Cardiac fibroblast (primary cell): ENCODE measurements at regions not wholly inside any gene's neighbourhood (a gene's known extent, or its start where the extent isn't known, plus 50 kb on each side); places are given as distances from the start of the nearest gene placed in this dataset.

Experiments used
- DNase-seq, 2 donors: peaks; one replicate each; pipeline versions ENCODE4 v3.0.0 to v3.0.0-alpha.2; 2010; ENCODE audit warnings: low read depth in 2 of 2
- H3K4me3 ChIP-seq, 2 donors: replicated peaks in 1 of 2; 1 replicate in 1 of 2; 2 replicates in 1 of 2; pipeline ENCODE4 v1.5.1; 2011; ENCODE audit warnings: low read depth in 2 of 2, low read length in 2 of 2, mild to moderate bottlenecking in 2 of 2, moderate library complexity in 1 of 2
- TF ChIP-seq, protein P1 (sequence below): IDR thresholded peaks from one replicate; pipeline ENCODE4 v1.5.1; 2011; ENCODE audit warnings: low read depth, mild to moderate bottlenecking, low read length, inconsistent platforms

DNA sequence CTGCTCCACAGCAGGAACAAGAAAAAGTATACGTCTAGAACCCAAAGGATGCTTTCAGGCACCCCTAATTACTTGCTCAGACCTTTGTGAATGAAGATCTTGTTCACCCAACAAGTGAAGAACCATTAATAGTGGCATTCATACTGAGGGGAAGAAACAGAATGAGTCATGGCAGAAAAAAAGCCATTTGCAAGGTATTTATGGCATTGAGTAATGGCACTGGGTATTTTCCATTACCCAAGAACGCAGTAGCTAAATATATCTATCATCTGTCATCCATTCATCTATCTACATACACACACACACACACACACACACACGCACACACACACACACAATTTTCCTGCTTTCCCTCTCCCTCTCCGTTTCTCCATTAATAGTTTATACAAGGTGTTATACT, 56.4 kb upstream of the XIRP2 start:
- TF ChIP-seq, protein P1, sequence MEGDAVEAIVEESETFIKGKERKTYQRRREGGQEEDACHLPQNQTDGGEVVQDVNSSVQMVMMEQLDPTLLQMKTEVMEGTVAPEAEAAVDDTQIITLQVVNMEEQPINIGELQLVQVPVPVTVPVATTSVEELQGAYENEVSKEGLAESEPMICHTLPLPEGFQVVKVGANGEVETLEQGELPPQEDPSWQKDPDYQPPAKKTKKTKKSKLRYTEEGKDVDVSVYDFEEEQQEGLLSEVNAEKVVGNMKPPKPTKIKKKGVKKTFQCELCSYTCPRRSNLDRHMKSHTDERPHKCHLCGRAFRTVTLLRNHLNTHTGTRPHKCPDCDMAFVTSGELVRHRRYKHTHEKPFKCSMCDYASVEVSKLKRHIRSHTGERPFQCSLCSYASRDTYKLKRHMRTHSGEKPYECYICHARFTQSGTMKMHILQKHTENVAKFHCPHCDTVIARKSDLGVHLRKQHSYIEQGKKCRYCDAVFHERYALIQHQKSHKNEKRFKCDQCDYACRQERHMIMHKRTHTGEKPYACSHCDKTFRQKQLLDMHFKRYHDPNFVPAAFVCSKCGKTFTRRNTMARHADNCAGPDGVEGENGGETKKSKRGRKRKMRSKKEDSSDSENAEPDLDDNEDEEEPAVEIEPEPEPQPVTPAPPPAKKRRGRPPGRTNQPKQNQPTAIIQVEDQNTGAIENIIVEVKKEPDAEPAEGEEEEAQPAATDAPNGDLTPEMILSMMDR: no peak
- no peak overlapping the region for H3K4me3 ChIP-seq
- DNase-seq: peak in 1 of 2 donors; percentile 13

DNA sequence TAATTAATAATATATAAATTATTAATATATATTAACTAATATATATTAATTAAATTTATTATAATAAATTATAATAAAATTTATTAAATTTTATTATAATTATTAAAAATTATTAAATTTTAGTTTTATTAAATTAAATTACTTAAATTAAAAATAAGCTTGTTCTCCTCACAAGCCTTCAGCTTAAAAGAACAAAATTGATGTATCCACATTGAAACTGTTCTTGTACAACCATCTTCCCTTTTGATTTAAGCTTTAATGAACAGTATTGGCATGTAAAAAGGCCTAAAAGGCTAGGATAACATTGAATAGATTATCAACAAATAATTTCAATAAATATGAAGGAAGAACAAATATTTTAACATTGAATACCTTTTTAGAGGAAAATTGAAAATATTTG, 62.4 kb upstream of the XIRP2 start:
- DNase-seq: no peak
- no peak overlapping the region for H3K4me3 ChIP-seq
- TF ChIP-seq, protein P1: no peak

DNA sequence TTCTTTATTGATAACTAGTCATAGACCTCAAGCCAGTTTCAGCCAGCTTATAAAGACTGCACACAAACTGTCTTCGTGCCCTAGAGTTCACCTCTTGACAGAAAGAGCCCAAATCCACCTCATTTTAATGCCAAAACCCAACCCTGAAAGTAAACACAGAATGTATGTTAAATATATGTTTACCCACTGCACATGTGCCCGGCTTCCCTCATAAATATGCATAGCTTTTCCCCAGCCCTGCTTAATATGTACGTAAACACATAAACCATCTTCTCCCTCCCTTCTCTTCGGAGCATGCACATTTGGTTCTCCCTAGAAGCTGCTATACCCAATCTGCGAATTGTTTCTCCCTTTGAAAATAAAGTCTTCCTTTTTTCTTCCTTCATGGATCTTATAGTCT, 73.9 kb upstream of the XIRP2 start:
- DNase-seq: no peak
- TF ChIP-seq, protein P1: no peak
- H3K4me3 ChIP-seq: no peak overlapping the region

DNA sequence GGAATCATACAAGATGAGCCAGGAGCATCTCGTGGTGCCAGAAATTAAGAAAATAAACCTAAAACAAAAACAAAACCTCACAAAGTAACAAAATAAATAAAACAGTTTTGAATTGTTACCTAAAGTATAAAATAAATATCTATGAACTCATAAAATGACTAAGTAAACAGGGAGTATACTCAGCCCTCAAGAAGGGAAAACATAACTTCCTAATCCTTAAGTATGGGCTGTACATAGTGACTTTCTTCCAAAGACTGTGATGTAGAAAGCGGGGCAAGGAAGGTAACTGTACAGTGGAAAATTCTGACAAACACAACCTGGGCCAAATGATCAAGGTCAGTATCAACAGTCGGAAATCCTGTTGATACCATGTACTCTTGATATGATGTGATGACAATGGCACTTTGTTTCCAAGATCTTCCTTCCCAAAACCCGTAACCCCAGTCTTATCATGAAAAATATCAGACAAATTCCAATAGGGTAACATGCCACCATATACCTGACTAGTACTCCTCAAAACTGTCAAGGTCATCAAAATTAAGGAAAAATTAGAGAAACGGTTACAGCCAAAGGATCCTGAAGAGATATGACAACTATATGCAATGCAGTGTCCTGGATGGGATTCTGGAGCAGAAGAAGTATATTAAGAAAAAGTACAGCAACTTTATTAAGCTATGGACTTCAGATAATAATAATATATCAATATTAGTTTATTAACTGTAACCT, 76.0 kb upstream of the XIRP2 start:
- H3K4me3 ChIP-seq: no peak overlapping the region
- no peak for DNase-seq
- TF ChIP-seq, protein P1: no peak

DNA sequence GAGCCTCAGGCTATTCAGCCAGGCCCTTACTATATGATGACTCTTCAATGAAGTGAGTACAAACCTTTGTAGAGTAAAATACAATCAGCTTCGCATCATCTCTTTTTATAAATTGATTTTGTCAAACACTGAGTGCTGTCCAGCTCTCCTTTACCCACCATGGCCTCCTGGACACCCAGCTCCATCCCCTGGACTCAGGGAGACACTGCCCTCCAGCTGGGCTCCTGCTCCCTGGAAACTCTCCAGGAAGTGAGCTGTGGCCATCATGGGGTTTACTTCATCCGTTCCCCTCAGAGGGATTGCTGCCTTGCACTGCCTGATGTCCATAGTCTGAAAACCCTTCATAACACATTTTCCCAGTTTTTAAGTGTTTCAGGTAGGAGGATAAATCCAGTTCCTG, 82.5 kb upstream of the XIRP2 start:
- TF ChIP-seq, protein P1: no peak
- H3K4me3 ChIP-seq: no peak overlapping the region
- no peak for DNase-seq

DNA sequence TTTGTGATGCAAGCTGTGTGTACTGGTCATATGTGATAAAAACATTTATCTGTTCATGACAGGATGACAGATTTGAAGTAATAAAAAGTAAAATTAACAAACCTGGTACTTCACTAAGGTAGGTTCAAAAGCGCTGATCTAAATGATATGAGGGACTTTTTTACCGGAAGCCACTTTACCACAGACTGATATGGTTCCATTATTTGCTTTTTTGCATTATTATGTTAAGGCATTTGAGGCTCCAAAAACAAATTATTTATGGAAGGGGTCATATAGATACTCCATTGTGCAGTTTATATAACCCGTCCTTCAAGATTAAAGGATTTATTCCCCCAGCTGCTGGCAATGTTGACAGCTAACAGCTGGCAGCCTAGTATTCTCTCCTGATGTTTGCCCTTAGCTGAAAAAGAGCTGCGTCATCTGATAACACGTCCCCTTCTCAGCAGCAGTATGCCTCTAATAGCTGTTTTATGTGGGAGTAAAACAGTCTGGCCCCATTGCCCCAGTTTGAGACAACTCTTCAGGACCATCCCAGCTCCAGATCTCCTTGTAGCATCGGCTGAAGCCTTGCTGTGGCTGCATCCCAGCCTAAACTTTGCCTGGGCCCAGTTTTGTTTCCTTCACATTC, 84.8 kb upstream of the XIRP2 start:
- no peak overlapping the region for H3K4me3 ChIP-seq
- TF ChIP-seq, protein P1: no peak
- peak; percentile 1 to 9 for DNase-seq

DNA sequence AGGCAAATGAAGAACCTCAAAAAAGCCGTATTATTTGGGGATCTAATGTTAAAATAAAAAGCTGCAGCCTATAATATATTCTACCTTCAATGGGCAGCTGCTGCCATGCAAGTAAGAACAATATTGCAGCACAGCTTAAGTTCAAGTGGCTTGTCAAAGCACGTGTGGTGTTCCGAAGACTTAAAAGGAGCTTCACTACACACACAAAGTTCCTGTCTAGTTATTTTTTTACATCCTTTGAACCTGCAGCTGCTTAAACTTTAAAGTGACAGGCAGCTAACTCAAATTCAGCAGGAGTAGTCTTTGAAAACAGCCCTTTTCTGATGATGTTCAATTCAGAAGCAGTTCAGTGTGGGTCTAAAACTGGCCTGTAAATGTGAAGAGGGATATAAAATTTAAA, 85.8 kb upstream of the XIRP2 start:
- no peak for DNase-seq
- no peak overlapping the region for H3K4me3 ChIP-seq
- TF ChIP-seq, protein P1: no peak
